ENCODE measurements at regions not wholly inside any gene's neighbourhood (a gene's known extent, or its start where the extent isn't known, plus 50 kb on each side); places are given as distances from the start of the nearest gene placed in this dataset.
"Not testable (repeated sequence)": the region's sequence is repeated elsewhere in the genome, so short reads cannot be mapped to it uniquely, and the experiment has no call there.

DNA sequence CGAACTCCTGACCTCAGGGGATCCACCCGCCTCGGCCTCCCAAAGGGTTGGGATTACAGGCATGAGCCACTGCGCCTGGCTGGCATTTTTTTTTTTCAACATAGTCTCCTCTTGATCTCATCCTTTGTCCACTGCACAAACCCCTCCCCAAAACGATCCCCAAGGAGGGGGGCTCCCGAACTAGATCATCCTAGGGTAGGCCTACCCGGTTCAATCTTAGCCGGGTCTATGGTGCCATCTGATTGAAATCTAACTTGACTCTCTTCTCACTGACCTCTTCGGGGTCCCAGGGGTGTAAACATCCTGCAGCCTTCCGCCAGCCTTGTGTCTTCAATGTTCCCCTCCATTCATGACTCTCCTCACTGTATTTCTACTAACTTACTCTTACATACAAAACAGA lies 140.5 kb upstream of the CRHR1 start:
- no peaks in the 10 kb centered on the region for H3K36me3 Mint-ChIP-seq (ENCODE audit: unreplicated experiment)
- DNase-seq (ENCODE audit: extremely low spot score, unreplicated experiment) = no peak
- H3K27ac Mint-ChIP-seq (ENCODE audit: unreplicated experiment) = no peak overlapping the region
- no peak overlapping the region for H3K4me3 Mint-ChIP-seq (ENCODE audit: unreplicated experiment)
- H3K27me3 Mint-ChIP-seq (ENCODE audit: unreplicated experiment) = peaks cover 10% of the 10 kb centered on the region
- TF ChIP-seq, protein P1, sequence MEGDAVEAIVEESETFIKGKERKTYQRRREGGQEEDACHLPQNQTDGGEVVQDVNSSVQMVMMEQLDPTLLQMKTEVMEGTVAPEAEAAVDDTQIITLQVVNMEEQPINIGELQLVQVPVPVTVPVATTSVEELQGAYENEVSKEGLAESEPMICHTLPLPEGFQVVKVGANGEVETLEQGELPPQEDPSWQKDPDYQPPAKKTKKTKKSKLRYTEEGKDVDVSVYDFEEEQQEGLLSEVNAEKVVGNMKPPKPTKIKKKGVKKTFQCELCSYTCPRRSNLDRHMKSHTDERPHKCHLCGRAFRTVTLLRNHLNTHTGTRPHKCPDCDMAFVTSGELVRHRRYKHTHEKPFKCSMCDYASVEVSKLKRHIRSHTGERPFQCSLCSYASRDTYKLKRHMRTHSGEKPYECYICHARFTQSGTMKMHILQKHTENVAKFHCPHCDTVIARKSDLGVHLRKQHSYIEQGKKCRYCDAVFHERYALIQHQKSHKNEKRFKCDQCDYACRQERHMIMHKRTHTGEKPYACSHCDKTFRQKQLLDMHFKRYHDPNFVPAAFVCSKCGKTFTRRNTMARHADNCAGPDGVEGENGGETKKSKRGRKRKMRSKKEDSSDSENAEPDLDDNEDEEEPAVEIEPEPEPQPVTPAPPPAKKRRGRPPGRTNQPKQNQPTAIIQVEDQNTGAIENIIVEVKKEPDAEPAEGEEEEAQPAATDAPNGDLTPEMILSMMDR (IDR thresholded peaks at IDR 0.05) = no peak
- no peaks in the 10 kb centered on the region for H3K9me3 Mint-ChIP-seq (ENCODE audit: unreplicated experiment)
- H3K4me1 Mint-ChIP-seq (ENCODE audit: unreplicated experiment) = no peaks in the 10 kb centered on the region

DNA sequence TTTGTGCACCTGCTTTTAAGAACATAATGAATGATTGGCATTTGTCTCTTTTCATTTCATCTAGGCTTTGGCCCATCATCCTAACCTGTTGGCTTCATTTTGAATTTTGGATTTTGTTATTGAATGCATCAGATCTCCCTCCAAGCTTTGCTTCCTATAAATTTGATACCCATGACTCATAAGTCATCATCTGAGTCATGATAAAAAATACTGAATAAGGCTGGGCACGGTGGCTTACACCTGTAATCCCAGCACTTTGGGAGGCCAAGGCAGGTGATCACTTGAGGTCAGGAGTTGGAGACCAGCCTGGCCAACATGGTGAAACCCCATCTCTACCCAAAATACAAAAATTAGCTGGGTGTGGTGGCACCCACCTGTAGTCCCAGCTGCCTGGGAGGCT lies 139.5 kb upstream of the CRHR1 start:
- peaks cover 10% of the 10 kb centered on the region for H3K27me3 Mint-ChIP-seq (ENCODE audit: unreplicated experiment)
- H3K27ac Mint-ChIP-seq (ENCODE audit: unreplicated experiment); DNase-seq (ENCODE audit: extremely low spot score, unreplicated experiment); H3K36me3 Mint-ChIP-seq (ENCODE audit: unreplicated experiment); H3K4me1 Mint-ChIP-seq (ENCODE audit: unreplicated experiment); H3K4me3 Mint-ChIP-seq (ENCODE audit: unreplicated experiment); H3K9me3 Mint-ChIP-seq (ENCODE audit: unreplicated experiment): not testable (repeated sequence)

DNA sequence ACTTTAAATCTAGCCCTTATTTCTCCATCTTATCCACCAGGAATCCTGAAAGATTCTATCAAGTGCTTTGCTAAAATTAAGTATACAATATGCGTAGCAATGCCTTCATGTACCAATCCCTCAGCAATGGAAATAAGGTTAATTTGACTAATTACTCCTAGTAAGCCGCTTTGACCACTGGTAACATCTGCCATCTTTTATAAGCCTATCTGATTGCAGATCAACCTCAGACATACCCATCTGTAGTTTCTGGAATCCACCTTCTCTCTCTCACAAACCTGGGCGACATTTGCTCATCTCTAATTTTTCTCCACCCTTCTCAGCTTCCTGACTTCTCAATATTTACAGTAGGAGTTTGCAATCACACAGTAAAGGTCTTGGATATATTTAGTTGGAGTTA lies 138.8 kb upstream of the CRHR1 start:
- H3K4me3 Mint-ChIP-seq (ENCODE audit: unreplicated experiment) = no peak overlapping the region
- H3K27ac Mint-ChIP-seq (ENCODE audit: unreplicated experiment) = no peak overlapping the region
- H3K9me3 Mint-ChIP-seq (ENCODE audit: unreplicated experiment) = no peaks in the 10 kb centered on the region
- H3K27me3 Mint-ChIP-seq (ENCODE audit: unreplicated experiment) = peaks cover 10% of the 10 kb centered on the region
- TF ChIP-seq, protein P1 (IDR thresholded peaks at IDR 0.05) = no peak
- H3K36me3 Mint-ChIP-seq (ENCODE audit: unreplicated experiment) = no peaks in the 10 kb centered on the region
- DNase-seq (ENCODE audit: extremely low spot score, unreplicated experiment) = no peak
- no peaks in the 10 kb centered on the region for H3K4me1 Mint-ChIP-seq (ENCODE audit: unreplicated experiment)

DNA sequence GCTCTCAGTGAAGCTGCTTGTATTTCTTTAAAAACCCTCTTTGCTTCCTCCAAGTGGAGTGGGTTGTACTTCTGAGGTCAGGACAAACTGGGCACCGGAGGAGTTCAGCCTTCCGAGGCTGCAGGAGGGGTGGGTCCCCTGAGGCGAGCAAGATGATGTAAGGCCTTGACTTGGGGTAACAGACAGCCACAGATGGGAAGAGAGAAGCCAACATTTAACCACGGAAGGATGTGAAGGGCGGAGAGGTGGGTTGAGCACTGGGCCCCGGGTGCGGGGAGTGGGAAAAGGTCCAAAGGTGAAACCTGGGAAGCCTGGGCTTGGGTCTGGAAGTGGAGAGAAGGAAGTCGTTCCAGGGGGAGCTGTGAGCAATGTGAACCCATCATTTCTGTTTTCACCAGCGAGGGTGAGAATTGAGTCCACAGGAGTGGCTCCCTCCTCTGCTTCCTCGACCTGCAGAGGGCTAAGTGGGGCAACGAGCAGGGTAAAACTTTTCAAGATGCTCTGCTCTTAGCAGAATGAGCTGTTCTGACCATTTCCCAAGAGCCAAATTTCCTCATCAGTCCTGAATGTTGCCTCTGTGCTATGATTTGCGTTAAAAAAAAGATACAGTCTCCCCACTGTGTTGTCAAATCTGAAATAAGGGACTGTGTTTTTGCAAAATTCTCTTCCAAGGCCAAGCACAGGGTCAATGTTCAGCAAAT lies 137.7 kb upstream of the CRHR1 start:
- Mint-ChIP-seq H3K27ac (ENCODE audit: unreplicated experiment) (no peak overlapping the region), H3K4me1 (ENCODE audit: unreplicated experiment) (no peaks in the 10 kb centered on the region), H3K36me3 (ENCODE audit: unreplicated experiment) (no peaks in the 10 kb centered on the region), H3K27me3 (ENCODE audit: unreplicated experiment) (peaks cover 10% of the 10 kb centered on the region), H3K4me3 (ENCODE audit: unreplicated experiment) (no peak overlapping the region), H3K9me3 (ENCODE audit: unreplicated experiment) (no peaks in the 10 kb centered on the region)
- no peak for DNase-seq (ENCODE audit: extremely low spot score, unreplicated experiment)
- TF ChIP-seq, protein P1 (IDR thresholded peaks at IDR 0.05) = no peak

DNA sequence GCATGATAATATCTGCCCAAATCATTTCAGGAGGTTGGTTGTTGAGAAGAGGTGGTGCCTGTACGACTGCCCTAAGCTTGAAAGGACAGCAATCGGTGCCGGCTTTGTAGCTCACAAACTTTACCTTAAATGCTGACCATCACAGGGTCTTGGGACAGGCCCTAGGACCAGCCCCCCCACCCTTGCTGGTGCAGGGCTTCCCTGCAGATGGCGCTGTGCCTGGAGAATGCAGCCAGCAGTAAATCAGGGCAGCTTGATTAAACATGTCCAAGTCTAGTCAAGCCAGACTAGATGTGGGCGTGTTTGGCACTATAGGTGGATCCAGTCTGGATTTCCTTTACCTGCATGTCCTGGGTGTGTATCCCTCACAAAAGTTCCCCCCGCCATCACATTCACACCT lies 135.5 kb upstream of the CRHR1 start:
- Mint-ChIP-seq H3K4me1 (ENCODE audit: unreplicated experiment) (no peaks in the 10 kb centered on the region), H3K4me3 (ENCODE audit: unreplicated experiment) (no peak overlapping the region), H3K27ac (ENCODE audit: unreplicated experiment) (no peak overlapping the region), H3K36me3 (ENCODE audit: unreplicated experiment) (no peaks in the 10 kb centered on the region), H3K9me3 (ENCODE audit: unreplicated experiment) (no peaks in the 10 kb centered on the region), H3K27me3 (ENCODE audit: unreplicated experiment) (peaks cover 10% of the 10 kb centered on the region)
- no peak for DNase-seq (ENCODE audit: extremely low spot score, unreplicated experiment)
- TF ChIP-seq, protein P1 (IDR thresholded peaks at IDR 0.05) = no peak
